HepG2 (cell line): ENCODE measurements at regions not wholly inside any gene's neighbourhood (a gene's known extent, or its start where the extent isn't known, plus 50 kb on each side); places are given as distances from the start of the nearest gene placed in this dataset.

Source experiments
- MED1 ChIP-seq: sonication (generic); formaldehyde crosslinking; IDR thresholded peaks from 2 replicates; pipeline ENCODE4 v1.4.0; 2020; ENCODE audit warnings: missing genetic modification reagents
- MXI1 ChIP-seq: IDR thresholded peaks from 3 replicates; pipeline ENCODE4 v1.6.1; 2012; ENCODE audit warnings: low read depth, low read length, inconsistent platforms, borderline replicate concordance
- NFE2L2 ChIP-seq: fragments of 150-350 bp; IDR thresholded peaks from 2 replicates; pipeline ENCODE4 v1.6.1; 2014; ENCODE audit warnings: low read length
- STAT5B ChIP-seq: sonication (generic); formaldehyde crosslinking; IDR thresholded peaks from 2 replicates; pipeline ENCODE4 v1.4.0; 2020; ENCODE audit warnings: missing genetic modification reagents
- TF ChIP-seq, protein P1 (sequence below): IDR thresholded peaks from 2 replicates; pipeline ENCODE4 v1.6.1; 2016; ENCODE audit warnings: mild to moderate bottlenecking
- TF ChIP-seq, protein P2 (sequence below): IDR thresholded peaks from 2 replicates; pipeline ENCODE4 v1.6.1; 2016; ENCODE audit warnings: missing biosample characterization, missing genetic modification reagents, low read depth

GRCh38 chr4:155120536-155120935, 87.9 kb upstream of the NPY2R start:
- TF ChIP-seq, protein P1, sequence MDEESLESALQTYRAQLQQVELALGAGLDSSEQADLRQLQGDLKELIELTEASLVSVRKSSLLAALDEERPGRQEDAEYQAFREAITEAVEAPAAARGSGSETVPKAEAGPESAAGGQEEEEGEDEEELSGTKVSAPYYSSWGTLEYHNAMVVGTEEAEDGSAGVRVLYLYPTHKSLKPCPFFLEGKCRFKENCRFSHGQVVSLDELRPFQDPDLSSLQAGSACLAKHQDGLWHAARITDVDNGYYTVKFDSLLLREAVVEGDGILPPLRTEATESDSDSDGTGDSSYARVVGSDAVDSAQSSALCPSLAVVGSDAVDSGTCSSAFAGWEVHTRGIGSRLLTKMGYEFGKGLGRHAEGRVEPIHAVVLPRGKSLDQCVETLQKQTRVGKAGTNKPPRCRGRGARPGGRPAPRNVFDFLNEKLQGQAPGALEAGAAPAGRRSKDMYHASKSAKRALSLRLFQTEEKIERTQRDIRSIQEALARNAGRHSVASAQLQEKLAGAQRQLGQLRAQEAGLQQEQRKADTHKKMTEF (CRISPR knock-in tag) = no peak
- TF ChIP-seq STAT5B (CRISPR knock-in tag) = no peak
- TF ChIP-seq, protein P2, sequence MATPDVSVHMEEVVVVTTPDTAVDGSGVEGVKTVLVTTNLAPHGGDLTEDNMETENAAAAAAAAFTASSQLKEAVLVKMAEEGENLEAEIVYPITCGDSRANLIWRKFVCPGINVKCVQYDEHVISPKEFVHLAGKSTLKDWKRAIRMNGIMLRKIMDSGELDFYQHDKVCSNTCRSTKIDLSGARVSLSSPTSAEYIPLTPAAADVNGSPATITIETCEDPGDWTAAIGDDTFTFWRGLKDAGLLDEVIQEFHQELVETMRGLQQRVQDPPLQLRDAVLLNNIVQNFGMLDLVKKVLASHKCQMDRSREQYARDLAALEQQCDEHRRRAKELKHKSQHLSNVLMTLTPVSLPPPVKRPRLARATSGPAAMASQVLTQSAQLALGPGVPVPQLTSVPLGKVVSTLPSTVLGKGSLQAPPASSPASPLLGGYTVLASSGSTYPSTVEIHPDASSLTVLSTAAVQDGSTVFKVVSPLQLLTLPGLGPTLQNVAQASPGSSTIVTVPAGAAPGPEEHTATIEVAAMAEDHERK (CRISPR knock-in tag) = no peak
- no peak for TF ChIP-seq NFE2L2
- TF ChIP-seq MED1 (CRISPR knock-in tag) = no peak
- no peak for TF ChIP-seq MXI1
